GM21529 (cell line): ENCODE measurements at regions not wholly inside any gene's neighbourhood (a gene's known extent, or its start where the extent isn't known, plus 50 kb on each side); places are given as distances from the start of the nearest gene placed in this dataset.
A peak's percentile ranks its signal among the peaks of the same experiment; 100 is the strongest.
"Not testable (repeated sequence)": the region's sequence is repeated elsewhere in the genome, so short reads cannot be mapped to it uniquely, and the experiment has no call there.

Experiments
- ATAC-seq: cut with Tn5 transposase; IDR thresholded peaks from one replicate; pipeline ENCODE4 v1.9.1; 2021; ENCODE audit not compliant: unreplicated experiment

DNA sequence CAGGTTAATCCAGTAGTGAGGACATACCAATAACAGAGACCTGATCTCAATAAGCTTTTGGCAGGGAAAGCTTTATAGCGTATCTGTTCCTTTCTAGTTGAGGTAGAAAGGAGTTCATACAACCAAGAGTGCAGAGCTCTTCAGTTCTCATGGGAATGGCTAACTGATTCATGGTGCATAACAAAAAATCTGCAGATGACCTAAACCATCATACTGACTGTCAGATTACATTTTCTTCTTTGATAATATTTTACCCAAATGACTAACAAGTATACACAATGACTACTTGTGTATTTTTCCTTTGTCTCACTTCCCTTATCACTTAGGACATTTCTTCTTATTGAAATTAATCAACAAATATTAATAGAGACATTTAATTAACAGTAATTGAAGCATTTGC, 140.0 kb upstream of the SERTAD2 start:
- ATAC-seq = no peak

DNA sequence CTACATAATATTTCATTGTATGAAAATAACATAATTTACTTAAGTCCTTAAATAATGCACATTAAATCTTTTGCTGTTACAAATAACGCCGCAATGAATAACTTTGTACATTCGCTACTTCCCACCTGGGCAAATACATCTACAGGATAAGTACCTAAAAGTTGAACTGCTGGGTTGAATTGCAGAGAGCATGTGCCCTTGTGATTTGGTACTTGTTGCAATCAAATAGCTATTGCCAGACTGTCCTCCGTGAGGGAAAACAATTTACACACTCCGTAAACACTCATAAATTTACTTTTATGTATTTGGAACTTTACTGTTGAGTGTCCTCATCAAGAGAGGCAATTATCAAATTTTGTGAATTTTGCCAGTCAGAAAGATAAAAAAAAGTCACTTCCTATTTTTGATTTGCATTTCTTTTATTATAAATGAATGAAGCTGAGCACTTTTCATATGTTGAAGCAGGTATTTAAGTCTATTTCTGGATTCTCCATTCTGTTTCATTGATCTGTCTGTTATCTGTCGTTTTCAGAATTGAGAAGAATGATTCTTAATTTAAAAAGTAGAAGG, 140.8 kb upstream of the SERTAD2 start:
- ATAC-seq = no peak

DNA sequence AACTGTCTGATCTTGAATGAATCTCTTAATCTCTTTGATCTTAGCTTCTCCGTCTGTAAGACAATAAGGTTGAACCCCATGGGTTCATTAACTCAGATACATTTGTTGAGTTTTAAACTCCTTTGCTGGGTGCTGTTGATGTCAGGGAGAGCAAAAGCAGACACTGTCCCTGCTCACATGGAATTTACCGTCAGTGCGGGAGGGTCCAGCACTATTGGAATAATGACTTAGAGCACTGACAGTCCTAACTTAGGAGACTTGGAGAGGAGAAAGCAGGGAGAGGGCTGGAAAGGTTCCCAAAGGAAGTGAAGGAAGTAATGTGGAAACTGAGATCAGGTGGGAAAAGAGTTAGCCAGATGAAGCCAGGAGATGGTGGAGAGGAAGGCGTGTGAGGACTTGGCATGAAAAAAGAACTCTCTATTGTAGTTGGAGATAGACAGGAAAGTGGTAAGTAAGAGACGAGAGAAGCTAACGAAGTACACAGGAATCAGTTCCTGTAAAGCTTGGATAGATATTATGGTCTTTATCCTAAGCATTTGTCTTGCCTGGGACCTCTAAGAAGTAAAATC, 141.4 kb upstream of the SERTAD2 start:
- no peak for ATAC-seq

DNA sequence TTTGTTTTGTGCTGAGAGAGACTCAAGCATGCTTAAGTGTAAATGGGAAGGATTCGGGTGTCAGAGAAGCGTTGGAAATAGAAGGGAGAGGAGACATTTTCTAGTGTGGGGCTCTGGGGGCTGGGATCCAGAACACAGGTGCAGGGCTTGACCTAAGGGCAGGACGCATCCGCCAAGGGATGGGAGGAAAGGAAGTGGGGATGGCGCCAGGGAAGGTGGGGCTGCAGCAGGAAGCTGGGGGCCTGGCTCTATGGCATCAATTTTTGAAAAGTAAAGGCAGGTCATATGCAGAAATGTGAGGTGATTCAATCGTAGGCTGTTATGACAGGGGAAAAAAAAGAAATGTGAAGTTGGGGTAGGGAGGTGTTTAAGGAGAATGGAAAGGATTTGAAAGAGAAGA, 143.2 kb upstream of the SERTAD2 start:
- no peak for ATAC-seq

DNA sequence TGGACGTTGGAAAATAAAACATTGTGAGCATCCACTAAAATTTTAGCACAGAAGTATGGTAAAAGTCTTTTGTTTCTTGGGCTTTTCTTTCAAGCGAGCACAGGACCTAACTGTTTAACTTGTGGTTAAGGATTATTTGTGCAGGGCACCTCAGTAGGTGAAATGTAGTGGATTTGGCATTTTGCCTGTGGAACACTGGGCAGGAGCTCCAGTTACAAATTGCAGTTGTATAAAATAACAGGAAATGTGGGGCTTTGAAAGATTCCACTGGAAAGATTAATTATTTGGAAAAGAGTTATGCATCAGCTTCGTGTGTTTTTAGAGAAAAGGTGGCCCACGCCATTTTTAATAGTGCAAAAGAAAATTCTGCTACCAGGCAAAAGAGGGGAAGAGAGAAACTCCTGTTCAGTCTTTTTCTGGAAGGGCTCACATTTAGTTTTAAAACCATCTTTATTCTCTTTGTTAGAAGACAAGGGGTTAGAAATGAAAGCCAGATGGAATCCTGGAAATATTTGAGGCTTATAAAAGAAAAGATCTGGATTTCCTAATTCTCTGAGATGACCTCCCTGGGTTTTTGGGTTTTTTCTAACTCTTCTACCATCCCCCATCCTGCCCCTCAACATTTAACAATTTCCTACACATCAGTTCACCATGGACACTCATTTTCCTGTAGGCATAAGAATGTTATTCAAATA, 144.3 kb upstream of the SERTAD2 start:
- ATAC-seq = no peak

DNA sequence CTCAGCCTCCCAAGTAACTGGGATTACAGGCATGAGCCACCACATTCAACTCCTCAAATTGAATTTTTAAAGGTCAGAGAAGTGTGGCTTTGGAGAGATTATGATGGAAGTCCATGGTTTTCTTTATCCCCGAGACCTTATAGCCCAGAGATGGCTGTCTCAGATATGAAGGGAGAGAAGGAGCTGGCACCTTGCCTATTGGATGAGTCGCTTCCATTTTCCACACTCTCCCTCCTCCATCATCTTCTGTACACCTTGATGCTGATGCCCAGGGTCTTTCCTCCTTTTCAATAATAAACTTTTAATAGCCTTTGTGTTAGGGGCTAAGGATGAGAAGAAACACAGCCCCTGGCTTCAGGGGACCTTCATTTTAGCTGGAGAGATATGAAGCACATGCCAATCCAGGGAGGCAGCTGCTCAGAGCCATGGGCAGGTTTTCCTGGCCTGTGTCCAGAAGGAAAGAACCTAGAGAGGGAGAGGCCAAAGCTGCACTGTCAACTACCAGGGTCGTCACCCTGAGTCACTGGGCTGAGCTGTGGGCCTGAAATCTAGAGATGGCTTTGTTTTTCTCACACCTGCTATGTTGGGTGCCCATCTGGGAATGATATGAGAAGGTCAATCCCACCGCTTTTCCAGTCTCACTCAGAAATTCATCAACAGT, 146.0 kb upstream of the SERTAD2 start:
- ATAC-seq = no peak

DNA sequence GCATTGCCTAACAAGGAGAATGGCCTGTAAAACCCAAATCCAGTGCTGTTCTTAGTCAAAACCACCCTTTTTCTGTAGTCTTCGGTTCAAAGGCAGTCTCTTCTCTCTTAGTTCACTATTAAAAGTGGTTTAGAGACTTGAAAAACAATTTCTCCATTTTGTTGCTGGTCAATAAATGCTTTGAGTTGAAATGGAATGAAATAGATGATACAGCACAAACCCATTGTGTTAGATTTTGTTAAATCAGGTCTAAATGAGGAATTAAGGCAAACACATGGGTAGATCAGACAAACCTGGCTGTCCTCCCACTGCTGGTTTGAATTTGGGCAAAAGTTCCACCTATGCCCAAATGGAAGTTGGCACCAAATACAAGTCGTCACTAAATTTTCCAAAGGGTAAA, 150.1 kb upstream of the SERTAD2 start:
- ATAC-seq = no peak

DNA sequence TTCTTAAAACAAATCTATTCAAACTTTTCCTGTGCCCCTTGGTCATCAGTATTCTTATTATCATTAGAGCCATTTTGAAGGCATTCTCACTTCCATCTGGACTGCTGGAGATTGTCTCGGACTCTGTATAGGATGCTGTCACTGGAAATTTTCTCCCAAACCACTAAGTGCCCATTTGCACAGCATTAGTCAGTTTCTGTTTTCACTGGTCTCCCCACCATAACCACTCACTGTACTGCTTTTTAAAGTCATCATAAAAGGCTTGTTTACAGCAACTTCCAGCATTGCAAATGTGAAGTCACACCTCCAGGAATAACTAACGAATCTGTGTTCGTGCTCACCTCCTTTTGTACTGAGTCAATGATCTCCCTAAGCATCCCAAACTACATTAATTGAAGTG, 150.9 kb upstream of the SERTAD2 start:
- no peak for ATAC-seq

DNA sequence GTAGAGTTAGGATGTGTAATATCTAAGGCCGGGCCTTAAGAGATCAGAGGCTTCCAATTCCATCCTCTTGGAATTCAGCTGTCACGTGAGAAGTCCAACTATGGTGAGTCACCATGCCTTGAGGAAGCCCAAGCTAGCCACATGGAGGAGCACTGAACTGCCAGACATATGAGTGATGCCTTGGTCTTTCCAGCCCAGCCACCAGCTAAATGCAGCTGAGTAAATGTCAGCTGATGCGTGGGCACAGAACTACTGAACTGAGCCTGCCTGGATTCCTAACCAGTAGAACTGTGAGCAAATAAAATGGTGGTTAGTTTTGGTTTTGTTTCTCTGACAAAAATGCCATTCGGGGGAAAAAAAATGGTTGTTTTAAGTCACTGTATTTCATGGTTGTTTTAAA, 153.7 kb upstream of the SERTAD2 start:
- ATAC-seq = peak; percentile 63

DNA sequence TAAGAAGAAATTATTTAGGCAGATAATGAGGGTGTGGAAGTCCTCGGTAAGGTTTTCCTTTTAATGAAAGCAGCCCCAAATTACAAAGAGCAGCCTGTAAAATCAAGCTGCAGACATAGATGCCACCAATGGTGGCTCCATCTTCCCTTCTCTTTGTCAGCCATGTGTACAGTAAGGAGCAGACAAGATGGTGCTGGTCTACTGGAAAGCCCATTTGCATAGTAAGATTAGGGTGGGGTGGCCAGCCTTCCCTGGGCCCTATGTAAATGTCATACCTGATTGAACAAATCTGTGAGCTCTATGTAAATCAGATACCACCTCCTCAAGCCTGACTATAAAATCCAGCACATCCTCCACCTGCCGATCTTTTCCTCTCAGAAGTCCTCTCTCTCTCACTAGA, 154.4 kb upstream of the SERTAD2 start:
- no peak for ATAC-seq

DNA sequence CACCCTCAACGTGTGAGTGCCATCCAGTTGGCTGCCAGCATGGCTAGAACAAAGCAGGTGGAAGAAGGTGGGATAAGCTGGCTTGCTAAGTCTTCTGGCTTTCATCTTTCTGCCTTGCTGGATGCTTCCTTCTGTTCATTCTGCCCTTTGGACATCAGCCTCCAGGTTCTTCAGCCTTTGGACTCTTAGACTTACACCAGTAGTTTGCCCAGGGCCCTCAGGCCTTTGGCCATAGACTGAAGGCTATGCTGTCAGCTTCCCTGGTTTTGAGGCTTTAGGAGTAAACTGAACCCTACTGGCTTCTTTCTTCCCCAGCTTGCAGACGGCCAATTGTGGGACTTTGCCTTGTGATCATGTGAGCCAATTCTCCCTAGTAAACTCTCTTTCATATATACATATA, 155.0 kb upstream of the SERTAD2 start:
- no peak for ATAC-seq

DNA sequence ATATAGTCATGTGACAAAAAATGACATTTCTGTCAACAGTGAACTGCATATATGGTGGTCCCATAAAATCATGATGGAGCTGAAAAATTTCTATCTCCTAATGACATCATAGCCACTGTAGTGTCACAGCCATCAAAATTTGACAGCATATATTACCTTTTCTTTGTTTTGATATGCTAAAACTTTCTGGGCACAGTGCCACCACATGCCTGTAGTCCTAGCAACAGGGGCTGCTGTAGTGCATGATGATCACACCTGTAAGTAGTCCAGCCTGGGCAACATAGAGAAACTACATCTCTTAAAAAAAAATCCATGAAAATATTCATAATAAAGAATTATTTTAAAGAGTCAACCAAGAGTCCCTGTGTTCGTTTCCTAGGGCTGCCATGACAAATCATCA, 155.5 kb upstream of the SERTAD2 start:
- no peak for ATAC-seq

DNA sequence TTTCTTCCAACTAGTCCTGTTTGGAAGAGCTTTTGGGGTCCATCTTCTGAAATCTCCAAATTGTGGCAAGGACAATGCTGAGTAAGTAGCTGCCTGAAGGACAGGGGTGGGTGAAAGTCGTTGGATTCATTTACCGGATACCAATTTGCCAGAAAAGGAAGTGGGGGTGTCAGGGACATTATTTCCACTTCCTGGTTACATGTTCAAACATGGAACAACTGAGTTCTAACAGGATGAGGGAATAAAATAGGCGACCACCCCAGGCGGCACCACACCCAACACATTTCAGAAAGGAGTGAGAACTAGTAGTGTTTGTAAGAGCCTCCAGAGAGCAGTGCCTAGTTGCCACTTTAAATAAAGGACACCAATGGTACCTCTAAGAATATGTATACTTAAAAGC, 158.6 kb upstream of the SERTAD2 start:
- ATAC-seq = no peak

DNA sequence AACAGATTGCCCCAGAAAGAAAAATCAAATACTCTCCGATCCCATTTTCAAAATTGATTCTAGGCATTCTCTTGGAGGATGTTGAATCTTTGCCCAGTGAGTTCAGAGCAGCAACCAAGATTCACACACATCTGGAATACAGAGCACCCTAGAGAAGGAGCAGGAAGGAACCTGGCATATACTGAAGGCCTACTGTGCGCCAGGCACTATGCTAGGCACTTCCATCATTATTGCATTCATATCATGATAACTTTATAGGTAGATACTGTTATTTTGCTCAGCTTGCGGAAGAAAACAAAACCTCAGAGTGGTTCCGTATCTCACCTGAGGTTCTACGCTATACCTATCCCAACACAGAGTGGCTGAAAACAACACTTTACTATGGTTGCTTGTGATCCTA, 160.3 kb upstream of the SERTAD2 start:
- no peak for ATAC-seq

DNA sequence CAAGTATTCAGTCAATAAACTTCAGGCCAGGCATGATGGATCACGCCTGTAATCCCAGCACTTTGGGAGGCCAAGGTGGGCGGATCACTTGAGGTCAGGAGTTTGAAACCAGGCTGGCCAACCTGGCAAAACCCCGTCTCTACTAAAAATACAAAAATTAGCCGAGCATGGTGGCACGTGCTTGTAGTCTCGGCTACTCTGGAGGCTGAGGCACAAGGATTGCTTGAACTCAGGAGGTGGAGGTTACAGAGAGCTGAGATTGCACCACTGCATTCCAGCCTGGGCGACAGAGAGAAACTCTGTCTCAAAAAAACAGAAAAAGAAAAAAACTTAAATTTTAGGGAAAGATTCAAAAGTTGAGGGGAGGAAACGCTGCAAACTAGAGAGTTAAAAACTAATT, 162.8 kb upstream of the SERTAD2 start:
- not testable (repeated sequence) for ATAC-seq

DNA sequence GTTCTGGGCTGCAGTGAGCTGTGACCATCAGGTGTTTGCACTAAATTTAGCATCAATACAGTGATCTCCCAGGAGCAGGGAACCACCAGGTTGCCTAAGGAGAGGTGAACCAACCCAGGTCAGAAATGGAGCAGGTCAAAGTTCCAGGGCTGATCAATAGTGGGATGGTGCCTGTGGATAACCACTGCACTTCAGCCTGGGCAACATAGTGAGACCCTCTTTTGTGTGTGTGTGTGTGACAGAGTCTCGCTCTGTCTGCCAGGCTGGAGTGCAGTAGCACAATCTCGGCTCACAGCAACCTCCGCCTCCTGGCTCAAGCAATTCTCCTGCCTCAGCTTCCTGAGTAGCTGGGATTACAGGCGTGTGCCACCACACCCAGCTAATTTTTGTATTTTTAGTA, 163.7 kb upstream of the SERTAD2 start:
- ATAC-seq = no peak

DNA sequence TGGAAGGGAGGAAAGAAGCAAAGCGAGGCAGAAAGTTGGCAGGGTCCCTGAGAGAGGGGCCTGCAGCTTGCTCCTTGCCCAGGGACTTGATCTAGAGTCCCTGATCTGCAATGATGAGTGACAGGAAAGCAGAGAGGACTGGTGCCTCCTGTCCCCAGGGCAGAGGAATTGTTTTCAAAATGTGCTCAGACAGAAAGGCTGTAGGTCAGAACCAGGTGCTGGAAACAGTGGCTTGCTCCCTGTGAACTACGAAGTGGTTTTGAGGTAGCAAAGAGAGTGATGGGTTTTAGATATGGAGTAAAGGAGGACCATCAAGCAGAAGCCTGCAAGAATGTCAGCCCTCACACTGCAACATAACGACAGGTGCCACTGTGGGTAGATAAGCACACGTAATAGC, 164.9 kb upstream of the SERTAD2 start:
- no peak for ATAC-seq

DNA sequence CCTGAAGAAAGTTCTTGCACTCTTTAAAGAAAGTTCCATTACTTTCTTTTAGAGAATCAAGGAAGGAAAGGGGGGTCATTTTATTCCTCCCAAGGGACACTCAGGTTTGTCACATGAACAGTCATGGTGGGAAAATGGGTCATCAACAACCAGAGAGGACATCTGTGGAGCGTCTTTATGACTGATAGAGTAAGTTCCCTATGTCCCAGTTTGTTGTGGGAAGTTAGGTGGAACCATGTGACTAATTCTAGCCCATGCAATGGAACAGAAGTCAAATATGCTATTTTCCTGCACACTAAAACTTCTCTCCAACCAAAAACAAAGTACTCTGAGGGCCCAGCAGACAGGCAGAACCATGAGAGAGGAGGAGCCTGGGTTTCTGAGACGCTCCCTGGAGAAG, 165.6 kb upstream of the SERTAD2 start:
- peak; percentile 15 for ATAC-seq

DNA sequence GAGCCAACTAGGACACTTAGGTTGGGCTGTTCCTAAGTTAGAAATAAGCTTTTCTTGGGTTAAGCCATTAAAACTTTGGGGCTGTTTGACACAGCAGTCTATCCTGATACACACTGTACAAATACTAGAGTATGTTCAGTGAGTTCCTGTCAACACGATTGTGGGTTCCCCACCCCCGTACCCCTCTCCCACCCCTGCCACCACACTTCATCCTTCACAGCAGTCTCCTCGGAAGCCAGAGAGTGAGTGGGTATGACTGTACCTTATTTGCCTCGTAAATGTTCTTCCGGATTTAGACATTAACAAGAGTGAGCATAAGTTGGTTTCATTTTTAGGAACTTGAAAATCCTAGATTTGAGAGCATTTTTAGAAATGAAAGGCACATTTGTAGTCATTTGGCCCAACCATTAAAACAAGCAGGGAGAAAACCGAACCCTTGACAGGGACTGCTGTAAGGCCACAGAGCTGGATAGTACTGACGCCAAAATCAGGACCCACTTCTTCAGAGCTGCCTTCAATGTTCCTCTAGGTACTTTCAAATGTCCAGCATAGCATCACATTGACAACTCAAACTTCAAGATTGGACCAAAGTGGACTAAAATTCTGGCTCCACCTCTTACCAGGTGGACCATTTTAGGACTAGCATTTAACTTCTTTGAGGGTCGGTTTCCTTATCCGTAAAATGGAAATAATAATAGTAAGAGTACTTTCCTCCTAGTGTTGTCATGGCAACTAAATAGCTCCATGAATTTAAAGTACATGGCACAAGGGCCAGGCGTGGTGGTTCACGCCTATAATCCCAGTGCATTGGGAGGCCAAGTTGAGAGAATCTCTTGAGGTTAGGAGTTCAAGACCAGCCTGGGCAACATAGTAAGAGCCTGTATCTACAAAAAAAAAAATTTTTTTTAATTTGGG, 166.3 kb upstream of the SERTAD2 start:
- peak; percentile 92 for ATAC-seq

DNA sequence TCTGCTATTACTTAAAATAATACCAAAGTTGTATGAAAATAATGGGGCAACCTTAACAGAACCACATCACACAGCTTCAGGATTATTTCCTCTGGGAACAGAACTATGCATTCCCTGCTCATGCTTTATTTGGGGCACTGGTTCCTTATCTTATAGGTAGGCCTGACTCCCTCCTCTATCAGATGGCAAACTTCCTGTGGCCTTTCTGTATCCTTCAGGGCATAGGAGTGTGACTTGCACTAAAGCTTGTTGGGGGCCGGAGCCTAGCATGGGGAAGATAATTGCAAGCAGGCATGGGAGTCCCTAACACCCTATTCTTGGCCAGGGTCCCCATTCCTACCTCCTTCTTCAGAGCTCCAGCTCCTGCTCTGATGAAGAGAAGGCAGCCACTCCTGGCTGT, 167.2 kb upstream of the SERTAD2 start:
- ATAC-seq = no peak

DNA sequence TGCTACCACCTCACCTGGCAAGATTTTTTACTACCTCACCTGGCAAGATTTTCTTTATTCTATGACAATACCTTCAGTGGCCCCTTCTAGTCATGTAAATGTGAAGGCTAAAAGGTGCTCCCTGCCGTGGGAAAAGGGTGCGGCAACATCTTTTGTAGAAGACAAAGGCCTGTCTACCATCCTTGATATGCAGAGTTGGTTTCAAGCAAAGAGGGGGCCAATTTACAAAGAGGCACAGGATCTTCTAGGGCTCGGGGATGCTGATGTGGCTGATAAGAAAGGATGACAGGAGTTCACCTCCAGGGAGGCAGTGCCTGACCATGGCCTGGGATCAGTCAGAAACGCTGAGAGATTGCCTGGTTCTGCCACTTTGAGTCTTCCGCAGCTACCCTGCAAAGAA, 165.4 kb upstream of the SLC1A4 start:
- ATAC-seq = no peak
